Erythroblast (primary cell): ENCODE measurements at regions not wholly inside any gene's neighbourhood (a gene's known extent, or its start where the extent isn't known, plus 50 kb on each side); places are given as distances from the start of the nearest gene placed in this dataset.
"Not testable (repeated sequence)": the region's sequence is repeated elsewhere in the genome, so short reads cannot be mapped to it uniquely, and the experiment has no call there.

Experiments
- GATA1 ChIP-seq: IDR thresholded peaks from 2 replicates; pipeline ENCODE4 v1.6.1; 2011; ENCODE audit warnings: low read depth, mild to moderate bottlenecking, control low read depth, low read length, moderate library complexity
- POLR2A ChIP-seq: IDR thresholded peaks from 2 replicates; pipeline ENCODE4 v1.6.1; 2011; ENCODE audit warnings: mild to moderate bottlenecking, low read length

GRCh38 chr10:30696416-30697185, 67.0 kb upstream of the LYZL2 start:
- not testable (repeated sequence) for TF ChIP-seq POLR2A, GATA1
